ENCODE measurements at regions not wholly inside any gene's neighbourhood (a gene's known extent, or its start where the extent isn't known, plus 50 kb on each side); places are given as distances from the start of the nearest gene placed in this dataset.

DNA sequence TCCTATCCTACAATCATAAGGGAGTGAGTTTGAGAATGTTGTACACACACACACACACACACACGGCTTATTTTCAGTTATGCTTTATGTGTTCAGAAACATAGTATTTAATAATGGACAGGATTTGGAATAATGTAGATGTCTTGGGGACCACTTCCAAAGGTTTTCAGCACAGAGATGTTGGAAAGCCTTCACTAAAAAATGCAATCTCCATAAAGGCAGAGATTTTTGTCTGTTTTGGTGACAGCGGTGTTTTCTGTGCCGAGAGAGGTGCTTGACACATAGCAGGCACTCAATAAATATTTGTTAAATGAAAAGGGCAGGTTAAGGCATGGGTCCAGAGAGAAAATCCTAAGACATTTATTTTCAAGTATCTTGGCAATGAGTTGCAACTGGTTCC is 428.2 kb upstream of the RGMA start (continued):
- TF ChIP-seq, protein P1, sequence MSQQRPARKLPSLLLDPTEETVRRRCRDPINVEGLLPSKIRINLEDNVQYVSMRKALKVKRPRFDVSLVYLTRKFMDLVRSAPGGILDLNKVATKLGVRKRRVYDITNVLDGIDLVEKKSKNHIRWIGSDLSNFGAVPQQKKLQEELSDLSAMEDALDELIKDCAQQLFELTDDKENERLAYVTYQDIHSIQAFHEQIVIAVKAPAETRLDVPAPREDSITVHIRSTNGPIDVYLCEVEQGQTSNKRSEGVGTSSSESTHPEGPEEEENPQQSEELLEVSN (IDR thresholded peaks at IDR 0.05): no peak
- TF ChIP-seq RAD21 (IDR thresholded peaks at IDR 0.05 in 1 of 2, conservative IDR thresholded peaks at IDR 0.05 in 1 of 2; ENCODE audit: low read depth in 2 of 2, low read length in 2 of 2) (no peak), SP1 (IDR thresholded peaks at IDR 0.05; ENCODE audit: low read depth, low read length) (no peak), RFX5 (IDR thresholded peaks at IDR 0.05; ENCODE audit: borderline replicate concordance, low read depth, low read length) (no peak)

Data from H1 (cell line).